Rectal smooth muscle tissue (tissue), 1 donor: ENCODE measurements at regions not wholly inside any gene's neighbourhood (a gene's known extent, or its start where the extent isn't known, plus 50 kb on each side); places are given as distances from the start of the nearest gene placed in this dataset.

Source experiments
- H3K27ac ChIP-seq: one replicate; pipeline ENCODE4 v1.7.0; 2013; ENCODE audit warnings: low read depth, low read length, inconsistent platforms
- H3K27me3 ChIP-seq: one replicate; pipeline ENCODE4 v1.7.0; 2013; ENCODE audit warnings: low read length; ENCODE audit not compliant: control insufficient read depth, insufficient read depth
- H3K36me3 ChIP-seq: one replicate; pipeline ENCODE4 v1.7.0; 2013; ENCODE audit warnings: low read length; ENCODE audit not compliant: control insufficient read depth, insufficient read depth
- H3K4me1 ChIP-seq: one replicate; pipeline ENCODE4 v1.7.0; 2013; ENCODE audit warnings: low read length; ENCODE audit not compliant: control insufficient read depth, insufficient read depth
- H3K4me3 ChIP-seq: one replicate; pipeline ENCODE4 v1.7.0; 2013; ENCODE audit warnings: low read length
- H3K9ac ChIP-seq: one replicate; pipeline ENCODE4 v1.7.0; 2013; ENCODE audit warnings: low read length

GRCh38 chr10:4775808-4776207 is 50.2 kb upstream of the AKR1E2 start:
- peaks cover 9% of the 10 kb centered on the region for H3K4me1 ChIP-seq
- no peaks in the 10 kb centered on the region for H3K36me3 ChIP-seq
- no peak overlapping the region for H3K27ac ChIP-seq
- H3K9ac ChIP-seq = no peak overlapping the region
- H3K4me3 ChIP-seq = no peak overlapping the region
- no peaks in the 10 kb centered on the region for H3K27me3 ChIP-seq

GRCh38 chr10:4772202-4772570 is 53.8 kb upstream of the AKR1E2 start:
- no peak overlapping the region for H3K4me3 ChIP-seq
- no peaks in the 10 kb centered on the region for H3K36me3 ChIP-seq
- H3K4me1 ChIP-seq = peaks cover 10% of the 10 kb centered on the region
- H3K27ac ChIP-seq = no peak overlapping the region
- H3K27me3 ChIP-seq = no peaks in the 10 kb centered on the region
- no peak overlapping the region for H3K9ac ChIP-seq

- no peak overlapping the region for H3K4me3 ChIP-seq
- peaks cover 11% of the 10 kb centered on the region for H3K4me1 ChIP-seq
- no peaks in the 10 kb centered on the region for H3K36me3 ChIP-seq
- no peaks in the 10 kb centered on the region for H3K27me3 ChIP-seq
- H3K9ac ChIP-seq = no peak overlapping the region
- H3K27ac ChIP-seq = no peak overlapping the region
Observed at GRCh38 chr10:4771554-4772201, 54.3 kb upstream of the AKR1E2 start.

GRCh38 chr10:4770801-4771553 is 55.0 kb upstream of the AKR1E2 start:
- Histone ChIP-seq H3K4me3 (no peak overlapping the region), H3K9ac (no peak overlapping the region), H3K27ac (peak overlapping the region; percentile 61)

DNA sequence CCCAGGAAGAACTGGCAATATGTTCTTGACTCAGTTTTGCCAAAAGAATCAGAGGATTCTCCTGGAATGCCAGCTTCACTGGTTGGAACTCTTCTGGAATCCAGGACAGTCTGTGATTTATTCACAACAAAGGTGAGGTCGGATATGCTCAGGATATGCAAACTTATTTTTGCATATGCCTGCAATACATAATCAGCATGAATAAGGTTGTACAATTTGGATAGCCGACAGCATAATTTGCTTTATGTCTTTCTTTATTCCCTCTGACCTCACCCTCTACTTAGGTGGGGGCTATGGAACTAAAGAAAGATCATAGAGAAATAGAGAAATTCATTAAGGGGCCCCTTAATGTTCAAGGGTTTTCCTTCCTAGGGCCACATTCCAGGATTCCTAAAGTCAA is 57.6 kb upstream of the AKR1E2 start:
- H3K27ac ChIP-seq = no peak overlapping the region
- H3K9ac ChIP-seq = no peak overlapping the region
- H3K27me3 ChIP-seq = no peaks in the 10 kb centered on the region
- peaks cover 17% of the 10 kb centered on the region for H3K4me1 ChIP-seq
- H3K36me3 ChIP-seq = no peaks in the 10 kb centered on the region
- no peak overlapping the region for H3K4me3 ChIP-seq

More at GRCh38 chr10:4770801-4771553, 55.0 kb upstream of the AKR1E2 start:
- Histone ChIP-seq H3K36me3 (no peaks in the 10 kb centered on the region), H3K4me1 (peaks cover 17% of the 10 kb centered on the region), H3K27me3 (no peaks in the 10 kb centered on the region)

DNA sequence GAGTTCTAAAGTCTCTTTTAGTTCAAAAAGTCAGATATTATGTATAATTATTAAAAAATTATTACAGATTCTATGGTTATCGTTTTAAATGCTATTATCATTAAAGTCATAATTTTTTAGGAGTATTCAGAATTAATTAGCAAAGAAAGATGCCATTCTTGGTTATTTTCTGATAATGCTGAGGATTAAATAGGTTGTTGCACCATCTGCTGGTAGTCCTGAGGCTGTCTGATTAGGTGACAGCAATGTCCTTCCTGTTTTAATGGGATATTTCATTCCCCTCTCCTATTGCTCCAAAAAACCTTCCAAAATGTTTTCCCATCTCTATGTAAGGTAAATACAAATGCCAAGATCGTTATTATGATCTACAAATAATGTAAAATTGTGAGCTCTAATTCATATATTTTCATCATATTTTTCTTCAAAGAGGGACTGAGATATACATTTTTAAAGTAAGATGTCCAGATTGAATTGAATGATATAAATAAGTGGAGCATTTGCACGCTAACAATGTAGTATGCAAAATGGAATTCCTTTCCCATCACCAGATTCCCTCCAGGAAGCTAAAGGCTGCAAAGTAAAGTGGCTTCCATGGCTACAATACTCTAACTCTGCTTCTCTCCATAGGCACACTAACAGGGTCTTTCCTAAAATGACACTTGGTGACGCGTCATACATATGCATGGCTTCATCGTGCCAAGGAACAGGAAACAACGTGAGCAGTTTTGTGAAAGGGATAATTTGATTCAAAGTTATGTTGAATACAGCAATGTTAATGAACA is 58.8 kb upstream of the AKR1E2 start:
- H3K4me1 ChIP-seq = peaks cover 17% of the 10 kb centered on the region
- no peak overlapping the region for H3K4me3 ChIP-seq
- no peak overlapping the region for H3K9ac ChIP-seq
- no peaks in the 10 kb centered on the region for H3K36me3 ChIP-seq
- no peaks in the 10 kb centered on the region for H3K27me3 ChIP-seq
- H3K27ac ChIP-seq = no peak overlapping the region

- Histone ChIP-seq H3K27me3 (no peaks in the 10 kb centered on the region), H3K4me3 (no peak overlapping the region), H3K4me1 (peaks cover 15% of the 10 kb centered on the region), H3K27ac (no peak overlapping the region), H3K9ac (no peak overlapping the region), H3K36me3 (no peaks in the 10 kb centered on the region)
Observed at GRCh38 chr10:4766454-4766853, 59.6 kb upstream of the AKR1E2 start.

GRCh38 chr10:4765428-4765827 is 60.6 kb upstream of the AKR1E2 start:
- Histone ChIP-seq H3K9ac (no peak overlapping the region), H3K4me1 (peaks cover 6% of the 10 kb centered on the region), H3K4me3 (no peak overlapping the region), H3K27me3 (no peaks in the 10 kb centered on the region), H3K36me3 (no peaks in the 10 kb centered on the region), H3K27ac (no peak overlapping the region)

GRCh38 chr10:4763960-4764428 is 62.0 kb upstream of the AKR1E2 start:
- H3K27ac ChIP-seq = no peak overlapping the region
- no peaks in the 10 kb centered on the region for H3K36me3 ChIP-seq
- H3K9ac ChIP-seq = no peak overlapping the region
- no peak overlapping the region for H3K4me3 ChIP-seq
- H3K27me3 ChIP-seq = no peaks in the 10 kb centered on the region
- peaks cover 6% of the 10 kb centered on the region for H3K4me1 ChIP-seq

- Histone ChIP-seq H3K9ac (no peak overlapping the region), H3K4me3 (no peak overlapping the region), H3K4me1 (peaks cover 6% of the 10 kb centered on the region), H3K36me3 (no peaks in the 10 kb centered on the region), H3K27ac (no peak overlapping the region), H3K27me3 (no peaks in the 10 kb centered on the region)
Observed at GRCh38 chr10:4763513-4763912, 62.5 kb upstream of the AKR1E2 start.

GRCh38 chr10:4758256-4758655 is 67.8 kb upstream of the AKR1E2 start:
- H3K4me1 ChIP-seq = no peaks in the 10 kb centered on the region
- H3K9ac ChIP-seq = no peak overlapping the region
- H3K27ac ChIP-seq = no peak overlapping the region
- no peaks in the 10 kb centered on the region for H3K36me3 ChIP-seq
- no peak overlapping the region for H3K4me3 ChIP-seq
- no peaks in the 10 kb centered on the region for H3K27me3 ChIP-seq

GRCh38 chr10:4755286-4755989 is 70.6 kb upstream of the AKR1E2 start:
- Histone ChIP-seq H3K27ac (no peak overlapping the region), H3K27me3 (no peaks in the 10 kb centered on the region), H3K9ac (no peak overlapping the region)

More at GRCh38 chr10:4755286-4755989, 70.6 kb upstream of the AKR1E2 start:
- H3K4me3 ChIP-seq = no peak overlapping the region
- no peaks in the 10 kb centered on the region for H3K4me1 ChIP-seq
- no peaks in the 10 kb centered on the region for H3K36me3 ChIP-seq
